Gastrocnemius medialis (tissue), 4 donors: ENCODE measurements at regions not wholly inside any gene's neighbourhood (a gene's known extent, or its start where the extent isn't known, plus 50 kb on each side); places are given as distances from the start of the nearest gene placed in this dataset.
"Not testable (repeated sequence)": the region's sequence is repeated elsewhere in the genome, so short reads cannot be mapped to it uniquely, and the experiment has no call there.

Source experiments
- CTCF ChIP-seq, 5 experiments: fragments of 450-650 bp in 3 of 5; fragments of 200-600 bp in 2 of 5; sonication (generic) in 2 of 5; IDR thresholded peaks in 4 of 5; conservative IDR thresholded peaks in 1 of 5; 1 replicate in 4 of 5; 2 replicates in 1 of 5; pipeline ENCODE4 v1.5.1; 2016 to 2019; ENCODE audit warnings: antibody characterized with exemption in 5 of 5, mild to moderate bottlenecking in 3 of 5, moderate library complexity in 3 of 5
- POLR2A ChIP-seq, 2 donors: fragments of 450-650 bp; IDR thresholded peaks; one replicate each; pipeline ENCODE4 v1.6.1; 2017; ENCODE audit warnings: antibody characterized with exemption in 2 of 2, mild to moderate bottlenecking in 2 of 2, moderate library complexity in 2 of 2

- TF ChIP-seq POLR2A (IDR thresholded peaks at IDR 0.05); CTCF (IDR thresholded peaks at IDR 0.05 in 4 of 5, conservative IDR thresholded peaks at IDR 0.05 in 1 of 5): not testable (repeated sequence)
Measured at GRCh38 chr16:33713710-33714538, 254.5 kb downstream of the TP53TG3F start.
